Activated naive CD4-positive, alpha-beta T cell treated with anti-CD3 and anti-CD28 coated beads, Interleukin-2, amount 50 U/mL, for 24 hours (primary cell): ENCODE measurements at regions not wholly inside any gene's neighbourhood (a gene's known extent, or its start where the extent isn't known, plus 50 kb on each side); places are given as distances from the start of the nearest gene placed in this dataset.

Experiments used
- H3K27ac Mint-ChIP-seq: one replicate; pipeline ENCODE4 v1.8.0; 2021; ENCODE audit warnings: mild to moderate bottlenecking, mixed read lengths
- H3K27me3 Mint-ChIP-seq: one replicate; pipeline ENCODE4 v1.8.0; 2021; ENCODE audit warnings: mixed read lengths
- H3K36me3 Mint-ChIP-seq: one replicate; pipeline ENCODE4 v1.8.0; 2021; ENCODE audit warnings: mixed read lengths
- H3K4me1 Mint-ChIP-seq: one replicate; pipeline ENCODE4 v1.8.0; 2021; ENCODE audit warnings: mixed read lengths
- H3K4me3 Mint-ChIP-seq: one replicate; pipeline ENCODE4 v1.8.0; 2021; ENCODE audit warnings: mild to moderate bottlenecking, mixed read lengths
- H3K9me3 Mint-ChIP-seq: one replicate; pipeline ENCODE4 v1.8.0; 2021; ENCODE audit warnings: mixed read lengths

- Mint-ChIP-seq H3K4me1 (no peaks in the 10 kb centered on the region), H3K9me3 (peaks cover 1% of the 10 kb centered on the region), H3K27me3 (no peaks in the 10 kb centered on the region), H3K36me3 (no peaks in the 10 kb centered on the region), H3K4me3 (no peak overlapping the region), H3K27ac (no peak overlapping the region)
Observed at GRCh38 chr1:208809876-208810275, 565.7 kb upstream of the PLXNA2 start.

- H3K9me3 Mint-ChIP-seq: peaks cover 4% of the 10 kb centered on the region
- no peak overlapping the region for H3K27ac Mint-ChIP-seq
- H3K27me3 Mint-ChIP-seq: no peaks in the 10 kb centered on the region
- no peaks in the 10 kb centered on the region for H3K36me3 Mint-ChIP-seq
- no peak overlapping the region for H3K4me3 Mint-ChIP-seq
- H3K4me1 Mint-ChIP-seq: no peaks in the 10 kb centered on the region
Observed at GRCh38 chr1:208818770-208819445, 574.7 kb upstream of the PLXNA2 start.

- Mint-ChIP-seq H3K9me3 (peaks cover under 1% of the 10 kb centered on the region), H3K27ac (no peak overlapping the region), H3K4me3 (no peak overlapping the region), H3K36me3 (no peaks in the 10 kb centered on the region), H3K27me3 (no peaks in the 10 kb centered on the region), H3K4me1 (no peaks in the 10 kb centered on the region)
Observed at GRCh38 chr1:208820580-208821212, 576.5 kb upstream of the PLXNA2 start.

GRCh38 chr1:208821939-208822338, 577.8 kb upstream of the PLXNA2 start:
- H3K36me3 Mint-ChIP-seq: no peaks in the 10 kb centered on the region
- no peak overlapping the region for H3K4me3 Mint-ChIP-seq
- H3K4me1 Mint-ChIP-seq: no peaks in the 10 kb centered on the region
- H3K27ac Mint-ChIP-seq: no peak overlapping the region
- H3K27me3 Mint-ChIP-seq: no peaks in the 10 kb centered on the region
- no peaks in the 10 kb centered on the region for H3K9me3 Mint-ChIP-seq

- Mint-ChIP-seq H3K27me3 (no peaks in the 10 kb centered on the region), H3K27ac (no peak overlapping the region), H3K4me3 (no peak overlapping the region), H3K36me3 (no peaks in the 10 kb centered on the region), H3K9me3 (no peaks in the 10 kb centered on the region), H3K4me1 (no peaks in the 10 kb centered on the region)
Observed at GRCh38 chr1:208825300-208825699, 581.1 kb upstream of the PLXNA2 start.

- H3K36me3 Mint-ChIP-seq: no peaks in the 10 kb centered on the region
Observed at GRCh38 chr1:208829595-208829994, 585.4 kb upstream of the PLXNA2 start.

GRCh38 chr1:208834381-208835096, 590.4 kb upstream of the PLXNA2 start:
- no peak overlapping the region for H3K27ac Mint-ChIP-seq

More at GRCh38 chr1:208829595-208829994, 585.4 kb upstream of the PLXNA2 start:
- Mint-ChIP-seq H3K9me3 (no peaks in the 10 kb centered on the region), H3K27me3 (peaks cover 2% of the 10 kb centered on the region), H3K4me1 (no peaks in the 10 kb centered on the region), H3K4me3 (no peak overlapping the region), H3K27ac (no peak overlapping the region)

GRCh38 chr1:208835097-208835463, 590.9 kb upstream of the PLXNA2 start:
- H3K27me3 Mint-ChIP-seq: peaks cover 2% of the 10 kb centered on the region
- H3K9me3 Mint-ChIP-seq: no peaks in the 10 kb centered on the region
- H3K4me1 Mint-ChIP-seq: no peaks in the 10 kb centered on the region
- no peak overlapping the region for H3K4me3 Mint-ChIP-seq
- no peak overlapping the region for H3K27ac Mint-ChIP-seq
- no peaks in the 10 kb centered on the region for H3K36me3 Mint-ChIP-seq

More at GRCh38 chr1:208834381-208835096, 590.4 kb upstream of the PLXNA2 start:
- H3K36me3 Mint-ChIP-seq: no peaks in the 10 kb centered on the region
- H3K9me3 Mint-ChIP-seq: no peaks in the 10 kb centered on the region
- no peak overlapping the region for H3K4me3 Mint-ChIP-seq
- no peaks in the 10 kb centered on the region for H3K4me1 Mint-ChIP-seq
- H3K27me3 Mint-ChIP-seq: peaks cover 2% of the 10 kb centered on the region

GRCh38 chr1:208835781-208836180, 591.6 kb upstream of the PLXNA2 start:
- no peaks in the 10 kb centered on the region for H3K36me3 Mint-ChIP-seq
- H3K4me3 Mint-ChIP-seq: no peak overlapping the region
- H3K9me3 Mint-ChIP-seq: no peaks in the 10 kb centered on the region
- no peaks in the 10 kb centered on the region for H3K4me1 Mint-ChIP-seq
- H3K27ac Mint-ChIP-seq: no peak overlapping the region
- peaks cover 2% of the 10 kb centered on the region for H3K27me3 Mint-ChIP-seq

- no peak overlapping the region for H3K27ac Mint-ChIP-seq
Observed at GRCh38 chr1:208837242-208837641, 593.1 kb upstream of the PLXNA2 start.

GRCh38 chr1:208841436-208841835, 597.3 kb upstream of the PLXNA2 start:
- Mint-ChIP-seq H3K27me3 (no peaks in the 10 kb centered on the region), H3K36me3 (no peaks in the 10 kb centered on the region), H3K4me1 (no peaks in the 10 kb centered on the region), H3K4me3 (no peak overlapping the region), H3K27ac (no peak overlapping the region), H3K9me3 (no peaks in the 10 kb centered on the region)

More at GRCh38 chr1:208837242-208837641, 593.1 kb upstream of the PLXNA2 start:
- no peaks in the 10 kb centered on the region for H3K4me1 Mint-ChIP-seq
- H3K9me3 Mint-ChIP-seq: no peaks in the 10 kb centered on the region
- no peaks in the 10 kb centered on the region for H3K27me3 Mint-ChIP-seq
- no peak overlapping the region for H3K4me3 Mint-ChIP-seq
- H3K36me3 Mint-ChIP-seq: no peaks in the 10 kb centered on the region

GRCh38 chr1:208842451-208842850, 598.3 kb upstream of the PLXNA2 start:
- no peaks in the 10 kb centered on the region for H3K36me3 Mint-ChIP-seq
- no peaks in the 10 kb centered on the region for H3K9me3 Mint-ChIP-seq
- no peak overlapping the region for H3K4me3 Mint-ChIP-seq
- H3K4me1 Mint-ChIP-seq: no peaks in the 10 kb centered on the region
- no peaks in the 10 kb centered on the region for H3K27me3 Mint-ChIP-seq
- peak overlapping the region; percentile 18 for H3K27ac Mint-ChIP-seq

GRCh38 chr1:208844158-208844557, 600.0 kb upstream of the PLXNA2 start:
- Mint-ChIP-seq H3K4me1 (no peaks in the 10 kb centered on the region), H3K4me3 (no peak overlapping the region), H3K27me3 (no peaks in the 10 kb centered on the region), H3K27ac (no peak overlapping the region), H3K9me3 (no peaks in the 10 kb centered on the region), H3K36me3 (no peaks in the 10 kb centered on the region)

GRCh38 chr1:208848854-208849253, 604.7 kb upstream of the PLXNA2 start:
- Mint-ChIP-seq H3K4me1 (no peaks in the 10 kb centered on the region), H3K27ac (no peak overlapping the region), H3K9me3 (no peaks in the 10 kb centered on the region), H3K27me3 (no peaks in the 10 kb centered on the region), H3K36me3 (no peaks in the 10 kb centered on the region), H3K4me3 (no peak overlapping the region)

- no peaks in the 10 kb centered on the region for H3K36me3 Mint-ChIP-seq
- no peaks in the 10 kb centered on the region for H3K4me1 Mint-ChIP-seq
- no peaks in the 10 kb centered on the region for H3K27me3 Mint-ChIP-seq
- H3K4me3 Mint-ChIP-seq: no peak overlapping the region
- no peak overlapping the region for H3K27ac Mint-ChIP-seq
- H3K9me3 Mint-ChIP-seq: no peaks in the 10 kb centered on the region
Observed at GRCh38 chr1:208850442-208850841, 606.3 kb upstream of the PLXNA2 start.

GRCh38 chr1:208851366-208851765, 607.2 kb upstream of the PLXNA2 start:
- Mint-ChIP-seq H3K27ac (no peak overlapping the region), H3K4me3 (no peak overlapping the region), H3K4me1 (no peaks in the 10 kb centered on the region), H3K36me3 (no peaks in the 10 kb centered on the region), H3K27me3 (no peaks in the 10 kb centered on the region), H3K9me3 (no peaks in the 10 kb centered on the region)
